OCI-LY1 (cell line): ENCODE measurements at regions not wholly inside any gene's neighbourhood (a gene's known extent, or its start where the extent isn't known, plus 50 kb on each side); places are given as distances from the start of the nearest gene placed in this dataset.

ENCODE experiments used
- H2AFZ ChIP-seq: fragments of 200-600 bp; sonication (generic), shearing (Covaris generic); 2 replicates; pipeline ENCODE4 v1.6.0; 2014; ENCODE audit warnings: antibody characterized with exemption, mild to moderate bottlenecking, low read length
- H3F3A ChIP-seq: fragments of 200-600 bp; sonication (generic), shearing (Covaris generic); 2 replicates; pipeline ENCODE4 v1.6.0; 2014; ENCODE audit warnings: mild to moderate bottlenecking, antibody characterized with exemption, low read length, moderate library complexity; ENCODE audit not compliant: insufficient read depth
- H3K27ac ChIP-seq: fragments of 200-600 bp; sonication (generic); 2 replicates; pipeline ENCODE4 v1.5.1; 2014; ENCODE audit warnings: low read length, mixed run types, mild to moderate bottlenecking, low read depth; ENCODE audit not compliant: poor library complexity, severe bottlenecking
- H3K27me3 ChIP-seq: fragments of 200-600 bp; sonication (generic); 2 replicates; pipeline ENCODE4 v1.6.0; 2014; ENCODE audit warnings: antibody characterized with exemption, mild to moderate bottlenecking, low read length, moderate library complexity; ENCODE audit not compliant: insufficient read depth
- H3K36me3 ChIP-seq: fragments of 200-600 bp; sonication (generic); 2 replicates; pipeline ENCODE4 v1.6.1; 2014; ENCODE audit warnings: mild to moderate bottlenecking, antibody characterized with exemption, low read length, moderate library complexity, mixed read lengths; ENCODE audit not compliant: insufficient read depth
- H3K4me1 ChIP-seq: fragments of 200-600 bp; sonication (generic); 2 replicates; pipeline ENCODE4 v1.5.1; 2014; ENCODE audit warnings: mild to moderate bottlenecking, low read length, moderate library complexity; ENCODE audit not compliant: insufficient read depth, severe bottlenecking
- H3K4me2 ChIP-seq: fragments of 200-600 bp; sonication (generic), shearing (Covaris generic); 2 replicates; pipeline ENCODE4 v1.6.1; 2014; ENCODE audit warnings: low read length
- H3K4me3 ChIP-seq: fragments of 200-600 bp; sonication (generic); 2 replicates; pipeline ENCODE4 v1.5.1; 2014; ENCODE audit warnings: low read length, low read depth, mild to moderate bottlenecking, mixed read lengths; ENCODE audit not compliant: poor library complexity, severe bottlenecking
- H3K79me2 ChIP-seq: fragments of 200-600 bp; shearing (Covaris generic); 2 replicates; pipeline ENCODE4 v1.6.1; 2016; ENCODE audit warnings: mixed run types, low read length, mixed read lengths; ENCODE audit not compliant: insufficient read depth
- H3K9ac ChIP-seq: fragments of 200-600 bp; sonication (generic), shearing (Covaris generic); 2 replicates; pipeline ENCODE4 v1.6.1; 2014; ENCODE audit warnings: mild to moderate bottlenecking, low read length, mixed read lengths
- H3K9me2 ChIP-seq: fragments of 200-600 bp; sonication (generic), shearing (Covaris generic); 2 replicates; pipeline ENCODE4 v1.6.1; 2014; ENCODE audit warnings: low read depth, mild to moderate bottlenecking, low read length, mixed read lengths
- H3K9me3 ChIP-seq: fragments of 200-600 bp; shearing (Covaris generic); 2 replicates; pipeline ENCODE4 v1.6.1; 2014; ENCODE audit warnings: low read length, mixed read lengths
- H4K20me1 ChIP-seq: fragments of 200-600 bp; sonication (generic), shearing (Covaris generic); 2 replicates; pipeline ENCODE4 v1.6.0; 2016; ENCODE audit warnings: mild to moderate bottlenecking, low read length; ENCODE audit not compliant: insufficient read depth
- CTCF ChIP-seq: fragments of 200-600 bp; sonication (generic), shearing (Covaris generic); IDR thresholded peaks from 2 replicates; pipeline ENCODE4 v1.5.1; 2017; ENCODE audit warnings: mild to moderate bottlenecking, antibody characterized with exemption, low read length, moderate library complexity, mixed read lengths
- EZH2 ChIP-seq: fragments of 200-600 bp; sonication (generic), shearing (Covaris generic); IDR thresholded peaks from 2 replicates; pipeline ENCODE4 v1.8.0; 2017; ENCODE audit warnings: borderline replicate concordance, mixed run types, mild to moderate bottlenecking, antibody characterized with exemption, low read length, moderate library complexity, mixed read lengths

- Histone ChIP-seq H3K27me3 (no peaks in the 10 kb centered on the region), H3K4me2 (no peak overlapping the region), H3K4me3 (no peak overlapping the region), H3K9ac (no peak overlapping the region), H3K9me2 (no peaks in the 10 kb centered on the region), H3F3A (no peaks in the 10 kb centered on the region), H3K79me2 (no peaks in the 10 kb centered on the region), H3K27ac (no peak overlapping the region), H3K36me3 (no peaks in the 10 kb centered on the region), H3K4me1 (no peaks in the 10 kb centered on the region), H3K9me3 (no peaks in the 10 kb centered on the region), H2AFZ (no peak overlapping the region), H4K20me1 (no peaks in the 10 kb centered on the region)
- no peak for TF ChIP-seq EZH2
- TF ChIP-seq CTCF, result no peak
Measured at GRCh38 chr21:16767201-16767600, 745.6 kb upstream of the CXADR start.

- no peak for TF ChIP-seq CTCF
Measured at GRCh38 chr21:16768096-16768495, 744.7 kb upstream of the CXADR start.

GRCh38 chr21:16770266-16770665 is 742.6 kb upstream of the CXADR start:
- H3K4me1 ChIP-seq, result no peaks in the 10 kb centered on the region
- H3F3A ChIP-seq, result no peaks in the 10 kb centered on the region
- H3K9ac ChIP-seq, result no peak overlapping the region
- H3K36me3 ChIP-seq, result no peaks in the 10 kb centered on the region
- no peak for TF ChIP-seq CTCF
- no peak for TF ChIP-seq EZH2
- H3K9me2 ChIP-seq, result no peaks in the 10 kb centered on the region
- H3K27ac ChIP-seq, result no peak overlapping the region
- no peaks in the 10 kb centered on the region for H4K20me1 ChIP-seq
- H3K79me2 ChIP-seq, result no peaks in the 10 kb centered on the region
- H3K27me3 ChIP-seq, result no peaks in the 10 kb centered on the region
- no peak overlapping the region for H2AFZ ChIP-seq
- no peak overlapping the region for H3K4me2 ChIP-seq
- H3K4me3 ChIP-seq, result no peak overlapping the region
- no peaks in the 10 kb centered on the region for H3K9me3 ChIP-seq

More at GRCh38 chr21:16768096-16768495, 744.7 kb upstream of the CXADR start:
- no peak overlapping the region for H3K4me2 ChIP-seq
- no peaks in the 10 kb centered on the region for H3K36me3 ChIP-seq
- no peaks in the 10 kb centered on the region for H3K4me1 ChIP-seq
- H3K9me2 ChIP-seq, result no peaks in the 10 kb centered on the region
- H2AFZ ChIP-seq, result no peak overlapping the region
- H4K20me1 ChIP-seq, result no peaks in the 10 kb centered on the region
- no peaks in the 10 kb centered on the region for H3K27me3 ChIP-seq
- no peak overlapping the region for H3K9ac ChIP-seq
- no peak overlapping the region for H3K4me3 ChIP-seq
- no peaks in the 10 kb centered on the region for H3F3A ChIP-seq
- H3K9me3 ChIP-seq, result no peaks in the 10 kb centered on the region
- H3K27ac ChIP-seq, result no peak overlapping the region
- H3K79me2 ChIP-seq, result no peaks in the 10 kb centered on the region
